Sigmoid colon (tissue), 4 donors: ENCODE measurements at regions not wholly inside any gene's neighbourhood (a gene's known extent, or its start where the extent isn't known, plus 50 kb on each side); places are given as distances from the start of the nearest gene placed in this dataset.

Experiments used
- POLR2A ChIP-seq, 2 donors: fragments of 450-650 bp; IDR thresholded peaks; one replicate each; pipeline ENCODE4 v1.6.1; 2016; ENCODE audit warnings: antibody characterized with exemption in 2 of 2, mild to moderate bottlenecking in 2 of 2, moderate library complexity in 2 of 2
- POLR2AphosphoS5 ChIP-seq, 4 donors: sonication (generic); formaldehyde crosslinking; IDR thresholded peaks; one replicate each; pipeline ENCODE4 v1.6.1; 2017; ENCODE audit warnings: antibody characterized with exemption in 4 of 4
- TF ChIP-seq, protein P1 (sequence below), 4 experiments: fragments of 450-650 bp in 3 of 4; fragments of 200-600 bp in 1 of 4; IDR thresholded peaks; one replicate each; pipeline ENCODE4 v1.5.1; 2016 to 2019; ENCODE audit warnings: antibody characterized with exemption in 4 of 4, mild to moderate bottlenecking in 3 of 4, moderate library complexity in 2 of 4

GRCh38 chr16:54806378-54806777 lies 124.3 kb upstream of the IRX5 start:
- TF ChIP-seq, protein P1, sequence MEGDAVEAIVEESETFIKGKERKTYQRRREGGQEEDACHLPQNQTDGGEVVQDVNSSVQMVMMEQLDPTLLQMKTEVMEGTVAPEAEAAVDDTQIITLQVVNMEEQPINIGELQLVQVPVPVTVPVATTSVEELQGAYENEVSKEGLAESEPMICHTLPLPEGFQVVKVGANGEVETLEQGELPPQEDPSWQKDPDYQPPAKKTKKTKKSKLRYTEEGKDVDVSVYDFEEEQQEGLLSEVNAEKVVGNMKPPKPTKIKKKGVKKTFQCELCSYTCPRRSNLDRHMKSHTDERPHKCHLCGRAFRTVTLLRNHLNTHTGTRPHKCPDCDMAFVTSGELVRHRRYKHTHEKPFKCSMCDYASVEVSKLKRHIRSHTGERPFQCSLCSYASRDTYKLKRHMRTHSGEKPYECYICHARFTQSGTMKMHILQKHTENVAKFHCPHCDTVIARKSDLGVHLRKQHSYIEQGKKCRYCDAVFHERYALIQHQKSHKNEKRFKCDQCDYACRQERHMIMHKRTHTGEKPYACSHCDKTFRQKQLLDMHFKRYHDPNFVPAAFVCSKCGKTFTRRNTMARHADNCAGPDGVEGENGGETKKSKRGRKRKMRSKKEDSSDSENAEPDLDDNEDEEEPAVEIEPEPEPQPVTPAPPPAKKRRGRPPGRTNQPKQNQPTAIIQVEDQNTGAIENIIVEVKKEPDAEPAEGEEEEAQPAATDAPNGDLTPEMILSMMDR (IDR thresholded peaks at IDR 0.05), result no peak
- TF ChIP-seq POLR2AphosphoS5 (IDR thresholded peaks at IDR 0.05), result no peak
- TF ChIP-seq POLR2A (IDR thresholded peaks at IDR 0.05), result no peak
